ENCODE measurements at regions not wholly inside any gene's neighbourhood (a gene's known extent, or its start where the extent isn't known, plus 50 kb on each side); places are given as distances from the start of the nearest gene placed in this dataset.

DNA sequence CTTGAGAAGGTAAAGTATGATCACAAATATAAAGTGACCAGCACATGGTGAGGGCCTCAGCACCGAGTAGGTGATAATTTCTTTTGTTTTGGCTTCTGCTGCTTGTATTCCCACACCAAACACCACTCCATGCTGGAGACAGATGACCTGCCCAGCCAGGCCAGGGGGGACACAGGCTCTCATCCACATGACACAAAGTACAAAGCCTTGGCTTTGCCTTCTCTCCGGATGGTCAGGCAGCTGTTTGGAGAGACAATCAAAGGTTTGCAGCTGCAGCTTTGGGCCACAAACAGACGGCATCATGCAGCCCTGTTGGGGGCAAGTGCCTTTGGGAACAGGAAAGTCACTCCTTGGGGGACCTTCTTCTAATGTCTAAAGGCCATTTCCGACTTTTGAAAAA is 226.2 kb upstream of the KLF4 start:
- TF ChIP-seq, protein P1, sequence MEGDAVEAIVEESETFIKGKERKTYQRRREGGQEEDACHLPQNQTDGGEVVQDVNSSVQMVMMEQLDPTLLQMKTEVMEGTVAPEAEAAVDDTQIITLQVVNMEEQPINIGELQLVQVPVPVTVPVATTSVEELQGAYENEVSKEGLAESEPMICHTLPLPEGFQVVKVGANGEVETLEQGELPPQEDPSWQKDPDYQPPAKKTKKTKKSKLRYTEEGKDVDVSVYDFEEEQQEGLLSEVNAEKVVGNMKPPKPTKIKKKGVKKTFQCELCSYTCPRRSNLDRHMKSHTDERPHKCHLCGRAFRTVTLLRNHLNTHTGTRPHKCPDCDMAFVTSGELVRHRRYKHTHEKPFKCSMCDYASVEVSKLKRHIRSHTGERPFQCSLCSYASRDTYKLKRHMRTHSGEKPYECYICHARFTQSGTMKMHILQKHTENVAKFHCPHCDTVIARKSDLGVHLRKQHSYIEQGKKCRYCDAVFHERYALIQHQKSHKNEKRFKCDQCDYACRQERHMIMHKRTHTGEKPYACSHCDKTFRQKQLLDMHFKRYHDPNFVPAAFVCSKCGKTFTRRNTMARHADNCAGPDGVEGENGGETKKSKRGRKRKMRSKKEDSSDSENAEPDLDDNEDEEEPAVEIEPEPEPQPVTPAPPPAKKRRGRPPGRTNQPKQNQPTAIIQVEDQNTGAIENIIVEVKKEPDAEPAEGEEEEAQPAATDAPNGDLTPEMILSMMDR (IDR thresholded peaks at IDR 0.05) = no peak

DNA sequence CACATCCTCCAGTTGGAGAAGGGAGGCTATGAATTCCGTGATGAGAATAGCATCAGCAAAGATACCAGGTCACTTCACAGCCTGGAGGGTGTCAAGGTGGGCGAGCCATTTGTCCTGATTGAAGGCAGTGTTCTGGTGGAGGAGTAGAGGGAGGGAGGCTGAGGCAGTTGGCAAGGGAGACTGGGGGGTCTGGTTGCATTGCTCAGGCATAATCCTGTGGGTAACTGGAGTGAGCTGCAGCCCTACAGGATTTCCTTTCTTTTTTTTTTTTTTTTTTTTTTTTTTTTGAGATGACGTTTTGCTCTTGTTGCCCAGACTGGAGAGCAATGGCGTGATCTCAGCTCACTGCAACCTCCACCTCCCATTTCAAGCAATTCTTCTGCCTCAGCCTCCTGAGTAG is 223.9 kb upstream of the KLF4 start:
- TF ChIP-seq, protein P1 (IDR thresholded peaks at IDR 0.05) = no peak

DNA sequence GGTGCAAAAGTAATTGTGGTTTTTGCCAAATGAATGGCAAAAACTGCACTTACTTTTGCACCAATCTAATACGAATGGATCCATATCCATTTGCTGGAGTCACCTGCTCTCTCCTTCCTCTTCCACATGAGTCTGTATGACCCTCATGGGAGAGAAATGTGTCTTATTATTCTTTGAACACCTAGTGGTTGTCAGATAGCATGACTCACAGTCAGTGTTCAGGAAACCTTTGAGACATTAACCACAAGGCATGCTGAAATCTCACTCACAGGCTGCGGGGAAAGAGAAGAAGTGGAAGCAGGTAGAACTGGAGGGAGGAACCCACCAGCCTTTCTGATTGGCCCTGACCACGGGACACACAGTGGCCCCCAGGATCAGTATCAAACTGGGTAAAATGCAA is 222.8 kb upstream of the KLF4 start:
- TF ChIP-seq, protein P1 (IDR thresholded peaks at IDR 0.05) = no peak

DNA sequence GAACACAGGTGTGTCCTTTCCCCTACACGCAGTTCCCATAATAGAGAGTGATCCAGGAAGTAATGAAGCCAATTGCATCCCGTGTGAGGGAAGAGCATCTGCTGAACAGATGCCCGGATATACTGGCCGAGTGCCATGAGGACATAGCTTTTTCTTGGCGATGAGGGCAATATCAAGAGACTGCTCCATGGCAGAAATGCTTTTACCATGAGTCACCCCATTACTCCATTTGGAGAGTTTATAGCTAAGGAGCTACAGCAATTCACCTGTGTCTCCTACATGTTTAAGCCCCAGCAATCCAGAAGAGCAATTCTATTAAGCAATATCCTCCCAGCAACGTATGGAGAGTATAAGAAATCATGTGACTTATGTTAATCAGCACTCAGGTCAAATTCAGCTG is 222.0 kb upstream of the KLF4 start:
- TF ChIP-seq, protein P1 (IDR thresholded peaks at IDR 0.05) = no peak

DNA sequence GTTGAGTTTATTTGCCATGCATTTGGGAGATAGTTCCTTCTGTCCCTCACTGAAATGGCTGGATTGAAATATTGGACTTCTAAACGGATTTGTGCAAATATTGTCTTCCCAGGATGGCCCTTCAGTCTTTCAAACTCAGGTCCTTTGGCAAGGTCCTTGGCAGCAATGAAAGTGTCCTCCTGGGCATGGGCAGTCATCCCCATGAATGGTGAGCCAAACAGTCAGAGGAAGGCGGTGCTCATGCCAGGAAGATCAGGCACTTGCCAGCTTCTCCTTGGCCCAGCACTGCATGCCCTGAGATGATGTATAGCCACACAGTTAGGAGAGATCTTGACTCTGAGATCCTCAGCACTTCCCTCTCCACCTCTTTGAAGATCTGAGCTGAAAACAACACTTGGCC is 221.4 kb upstream of the KLF4 start:
- TF ChIP-seq, protein P1 (IDR thresholded peaks at IDR 0.05) = no peak

DNA sequence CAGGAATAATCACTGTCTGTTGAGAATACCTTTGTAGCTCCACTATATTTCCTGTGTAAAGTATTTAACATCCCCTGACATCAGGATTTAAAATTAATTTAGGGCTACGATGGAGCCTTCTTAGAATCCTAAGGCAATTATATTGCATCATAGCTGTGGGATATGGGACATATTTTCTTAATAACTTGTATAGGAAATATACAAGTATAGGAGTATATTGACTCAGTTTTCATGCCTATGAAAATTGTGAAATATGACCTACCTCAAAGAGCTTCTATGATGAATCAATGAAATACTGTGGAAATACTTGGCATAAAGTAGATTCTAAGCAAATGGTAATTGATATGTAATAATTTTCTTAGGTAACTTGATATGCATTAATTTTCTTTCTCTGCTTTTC is 221.0 kb upstream of the KLF4 start:
- TF ChIP-seq, protein P1 (IDR thresholded peaks at IDR 0.05) = no peak

DNA sequence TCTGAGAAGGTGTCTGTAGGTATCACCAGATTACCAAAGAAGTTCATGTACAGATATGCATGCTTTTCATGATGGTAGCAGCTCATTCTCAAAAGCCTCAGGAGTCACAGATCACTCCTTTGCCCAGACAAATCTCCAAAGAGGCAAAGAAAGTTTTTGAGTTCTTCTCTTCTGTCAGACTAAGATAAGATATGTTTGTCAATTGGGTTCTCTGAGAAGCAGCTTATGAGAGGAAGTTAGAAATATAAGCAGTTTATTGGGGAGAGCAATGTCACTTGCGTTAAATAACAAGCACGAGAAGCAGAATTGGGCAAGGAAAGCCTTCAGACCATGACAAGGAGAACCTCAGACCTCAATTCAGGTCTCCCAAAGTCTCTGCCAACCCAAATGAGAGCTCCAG is 219.2 kb upstream of the KLF4 start:
- TF ChIP-seq, protein P1 (IDR thresholded peaks at IDR 0.05) = no peak

DNA sequence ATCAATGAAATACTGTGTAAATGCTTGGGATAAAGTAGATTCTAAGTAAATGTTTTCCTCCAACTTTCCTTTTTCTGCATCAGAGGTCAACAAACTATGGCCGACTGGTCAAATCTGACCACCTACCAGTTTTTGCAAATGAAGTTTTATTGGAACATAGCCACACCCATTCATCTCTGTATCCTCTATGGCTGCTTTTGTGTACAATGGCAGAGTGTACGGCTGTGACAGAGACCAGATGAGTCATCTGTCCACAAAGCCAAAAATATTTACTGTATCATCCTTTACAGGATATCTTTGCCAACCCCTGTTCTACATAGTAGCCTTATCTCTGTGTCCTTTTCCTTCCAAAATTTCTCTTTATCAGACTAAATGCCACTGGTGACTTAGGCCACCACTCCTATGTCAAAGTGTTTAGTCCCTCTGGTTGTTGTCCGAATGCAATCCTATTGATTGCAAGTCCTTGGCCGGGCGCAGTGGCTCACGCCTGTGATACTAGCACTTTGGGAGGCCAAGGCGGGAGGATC is 218.4 kb upstream of the KLF4 start:
- TF ChIP-seq, protein P1 (IDR thresholded peaks at IDR 0.05) = no peak

Measured in LNCAP (cell line).